ENCODE measurements at regions not wholly inside any gene's neighbourhood (a gene's known extent, or its start where the extent isn't known, plus 50 kb on each side); places are given as distances from the start of the nearest gene placed in this dataset.

DNA sequence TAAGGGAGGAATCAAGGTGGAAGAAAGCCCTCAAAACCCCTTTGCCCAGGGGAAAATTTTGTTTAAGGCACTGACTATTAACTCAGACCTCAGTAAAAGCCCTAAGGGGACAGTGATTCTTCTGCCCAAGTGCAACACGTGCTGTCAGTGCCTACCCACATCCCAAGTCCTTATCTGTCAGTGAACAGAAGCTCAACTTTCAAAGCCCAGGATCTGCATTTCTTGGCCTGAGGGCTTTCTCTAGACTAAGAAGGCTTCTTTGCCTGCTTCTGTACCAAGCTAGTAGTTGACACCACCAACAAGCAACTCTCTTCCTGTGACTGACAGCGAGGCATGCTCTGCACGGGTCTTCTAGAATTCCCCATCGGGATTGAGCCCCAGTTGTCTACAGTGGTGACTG lies 416.0 kb upstream of the SPTLC3 start:
- Histone ChIP-seq H3K27me3 (ENCODE audit: low read length) (peaks cover 46% of the 10 kb centered on the region), H3K4me3 (ENCODE audit: low read length) (no peak overlapping the region), H3K4me1 (ENCODE audit: insufficient read depth, low read length) (no peaks in the 10 kb centered on the region), H2AFZ (ENCODE audit: low read length) (no peak overlapping the region), H3K36me3 (ENCODE audit: low read depth, low read length) (no peaks in the 10 kb centered on the region), H3K9me2 (replicated peaks; ENCODE audit: low read length) (no peaks in the 10 kb centered on the region), H3K4me2 (ENCODE audit: low read length) (no peak overlapping the region), H3K9me3 (ENCODE audit: low read length) (no peaks in the 10 kb centered on the region), H4K20me1 (ENCODE audit: low read length) (no peaks in the 10 kb centered on the region), H3K79me2 (ENCODE audit: low read length) (no peaks in the 10 kb centered on the region), H3K27ac (ENCODE audit: low read length) (no peak overlapping the region), H3K9ac (ENCODE audit: low read length) (no peak overlapping the region), H3F3A (ENCODE audit: low read length, unreplicated experiment) (no peaks in the 10 kb centered on the region)
- TF ChIP-seq EZH2 (IDR thresholded peaks at IDR 0.05; ENCODE audit: low read length, unreplicated experiment) (no peak), EZH2phosphoT487 (IDR thresholded peaks at IDR 0.05; ENCODE audit: borderline replicate concordance, low read length) (no peak)
- TF ChIP-seq, protein P1, sequence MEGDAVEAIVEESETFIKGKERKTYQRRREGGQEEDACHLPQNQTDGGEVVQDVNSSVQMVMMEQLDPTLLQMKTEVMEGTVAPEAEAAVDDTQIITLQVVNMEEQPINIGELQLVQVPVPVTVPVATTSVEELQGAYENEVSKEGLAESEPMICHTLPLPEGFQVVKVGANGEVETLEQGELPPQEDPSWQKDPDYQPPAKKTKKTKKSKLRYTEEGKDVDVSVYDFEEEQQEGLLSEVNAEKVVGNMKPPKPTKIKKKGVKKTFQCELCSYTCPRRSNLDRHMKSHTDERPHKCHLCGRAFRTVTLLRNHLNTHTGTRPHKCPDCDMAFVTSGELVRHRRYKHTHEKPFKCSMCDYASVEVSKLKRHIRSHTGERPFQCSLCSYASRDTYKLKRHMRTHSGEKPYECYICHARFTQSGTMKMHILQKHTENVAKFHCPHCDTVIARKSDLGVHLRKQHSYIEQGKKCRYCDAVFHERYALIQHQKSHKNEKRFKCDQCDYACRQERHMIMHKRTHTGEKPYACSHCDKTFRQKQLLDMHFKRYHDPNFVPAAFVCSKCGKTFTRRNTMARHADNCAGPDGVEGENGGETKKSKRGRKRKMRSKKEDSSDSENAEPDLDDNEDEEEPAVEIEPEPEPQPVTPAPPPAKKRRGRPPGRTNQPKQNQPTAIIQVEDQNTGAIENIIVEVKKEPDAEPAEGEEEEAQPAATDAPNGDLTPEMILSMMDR (conservative IDR thresholded peaks at IDR 0.05; ENCODE audit: low read depth, low read length): no peak
- BruUV-seq (replicated peaks): no TSS peak
- POLR2A ChIA-PET (ENCODE audit: unreplicated experiment): no interaction called here
- no peak for DNase-seq
- no peak for ATAC-seq
- CTCF ChIA-PET: no interaction called here
- intact Hi-C loops (cut with micrococcal nuclease): no loop called here

GRCh38 chr20:12593342-12593873 lies 415.4 kb upstream of the SPTLC3 start:
- ATAC-seq: no peak
- ChIA-PET POLR2A (ENCODE audit: unreplicated experiment) (no interaction called here), CTCF (no interaction called here)

More at GRCh38 chr20:12593342-12593873, 415.4 kb upstream of the SPTLC3 start:
- H3K36me3 ChIP-seq (ENCODE audit: low read depth, low read length): no peaks in the 10 kb centered on the region
- H3K4me2 ChIP-seq (ENCODE audit: low read length): no peak overlapping the region
- H4K20me1 ChIP-seq (ENCODE audit: low read length): no peaks in the 10 kb centered on the region
- no peaks in the 10 kb centered on the region for H3K4me1 ChIP-seq (ENCODE audit: insufficient read depth, low read length)
- no peaks in the 10 kb centered on the region for H3K9me2 ChIP-seq (replicated peaks; ENCODE audit: low read length)
- BruUV-seq (replicated peaks): no TSS peak
- H3K27me3 ChIP-seq (ENCODE audit: low read length): peaks cover 48% of the 10 kb centered on the region
- H3K9me3 ChIP-seq (ENCODE audit: low read length): no peaks in the 10 kb centered on the region
- no peaks in the 10 kb centered on the region for H3K79me2 ChIP-seq (ENCODE audit: low read length)
- no peak for DNase-seq
- no peak overlapping the region for H2AFZ ChIP-seq (ENCODE audit: low read length)
- H3F3A ChIP-seq (ENCODE audit: low read length, unreplicated experiment): no peaks in the 10 kb centered on the region
- TF ChIP-seq EZH2phosphoT487 (IDR thresholded peaks at IDR 0.05; ENCODE audit: borderline replicate concordance, low read length): no peak
- TF ChIP-seq EZH2 (IDR thresholded peaks at IDR 0.05; ENCODE audit: low read length, unreplicated experiment): no peak
- TF ChIP-seq, protein P1 (conservative IDR thresholded peaks at IDR 0.05; ENCODE audit: low read depth, low read length): no peak
- intact Hi-C loops (cut with micrococcal nuclease): no loop called here
- H3K27ac ChIP-seq (ENCODE audit: low read length): no peak overlapping the region
- H3K4me3 ChIP-seq (ENCODE audit: low read length): no peak overlapping the region
- H3K9ac ChIP-seq (ENCODE audit: low read length): no peak overlapping the region

Data from PC-3 (cell line).